ENCODE measurements at regions not wholly inside any gene's neighbourhood (a gene's known extent, or its start where the extent isn't known, plus 50 kb on each side); places are given as distances from the start of the nearest gene placed in this dataset.

DNA sequence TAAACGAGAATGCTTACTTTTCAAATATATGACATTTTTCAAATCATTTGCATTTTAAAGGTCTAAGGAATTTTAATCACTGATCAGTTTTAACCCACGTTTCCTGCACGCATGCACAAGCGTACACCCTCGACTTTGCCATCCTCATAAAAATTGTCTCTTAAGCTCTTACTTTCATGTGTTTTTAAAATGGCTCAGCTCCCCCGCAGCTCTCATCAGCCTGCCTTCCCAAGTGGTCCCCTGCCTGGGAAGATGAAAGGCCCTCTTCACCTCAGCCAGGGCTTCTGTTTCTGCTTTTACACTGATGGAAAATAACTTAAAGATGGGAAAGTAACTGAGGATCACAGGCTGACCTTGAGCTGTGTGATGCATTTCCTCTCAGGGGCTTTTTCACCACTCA is 131.6 kb upstream of the LSM8 start:
- TF ChIP-seq, protein P1, sequence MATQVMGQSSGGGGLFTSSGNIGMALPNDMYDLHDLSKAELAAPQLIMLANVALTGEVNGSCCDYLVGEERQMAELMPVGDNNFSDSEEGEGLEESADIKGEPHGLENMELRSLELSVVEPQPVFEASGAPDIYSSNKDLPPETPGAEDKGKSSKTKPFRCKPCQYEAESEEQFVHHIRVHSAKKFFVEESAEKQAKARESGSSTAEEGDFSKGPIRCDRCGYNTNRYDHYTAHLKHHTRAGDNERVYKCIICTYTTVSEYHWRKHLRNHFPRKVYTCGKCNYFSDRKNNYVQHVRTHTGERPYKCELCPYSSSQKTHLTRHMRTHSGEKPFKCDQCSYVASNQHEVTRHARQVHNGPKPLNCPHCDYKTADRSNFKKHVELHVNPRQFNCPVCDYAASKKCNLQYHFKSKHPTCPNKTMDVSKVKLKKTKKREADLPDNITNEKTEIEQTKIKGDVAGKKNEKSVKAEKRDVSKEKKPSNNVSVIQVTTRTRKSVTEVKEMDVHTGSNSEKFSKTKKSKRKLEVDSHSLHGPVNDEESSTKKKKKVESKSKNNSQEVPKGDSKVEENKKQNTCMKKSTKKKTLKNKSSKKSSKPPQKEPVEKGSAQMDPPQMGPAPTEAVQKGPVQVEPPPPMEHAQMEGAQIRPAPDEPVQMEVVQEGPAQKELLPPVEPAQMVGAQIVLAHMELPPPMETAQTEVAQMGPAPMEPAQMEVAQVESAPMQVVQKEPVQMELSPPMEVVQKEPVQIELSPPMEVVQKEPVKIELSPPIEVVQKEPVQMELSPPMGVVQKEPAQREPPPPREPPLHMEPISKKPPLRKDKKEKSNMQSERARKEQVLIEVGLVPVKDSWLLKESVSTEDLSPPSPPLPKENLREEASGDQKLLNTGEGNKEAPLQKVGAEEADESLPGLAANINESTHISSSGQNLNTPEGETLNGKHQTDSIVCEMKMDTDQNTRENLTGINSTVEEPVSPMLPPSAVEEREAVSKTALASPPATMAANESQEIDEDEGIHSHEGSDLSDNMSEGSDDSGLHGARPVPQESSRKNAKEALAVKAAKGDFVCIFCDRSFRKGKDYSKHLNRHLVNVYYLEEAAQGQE (IDR thresholded peaks at IDR 0.05; ENCODE audit: insufficient read depth in 1 of 2, low read depth in 2 of 2, low read length in 2 of 2): no peak
- TF ChIP-seq POLR2AphosphoS5 (IDR thresholded peaks at IDR 0.05; ENCODE audit: low read depth, low read length) (no peak), TAF1 (IDR thresholded peaks at IDR 0.05; ENCODE audit: borderline replicate concordance, insufficient read depth, low read length) (no peak), SIN3A (IDR thresholded peaks at IDR 0.05; ENCODE audit: borderline replicate concordance, insufficient read depth, low read length) (no peak), FOXP2 (optimal IDR thresholded peaks at IDR 0.05; ENCODE audit: borderline replicate concordance, extremely low read depth, extremely low read length, insufficient read depth) (no peak)

Data from PFSK-1 (cell line).